Activated T-cell treated with anti-CD3 and anti-CD28 coated beads, Interleukin-2, amount 50 U/mL, for 24 hours (primary cell): ENCODE measurements at regions not wholly inside any gene's neighbourhood (a gene's known extent, or its start where the extent isn't known, plus 50 kb on each side); places are given as distances from the start of the nearest gene placed in this dataset.

ENCODE experiments used
- DNase-seq: peaks from one replicate; pipeline ENCODE4 v3.0.0-alpha.2; 2020
- H3K27ac Mint-ChIP-seq: 2 replicates; pipeline ENCODE4 v1.8.0; 2020; ENCODE audit warnings: mild to moderate bottlenecking, mixed read lengths
- H3K27me3 Mint-ChIP-seq: 2 replicates; pipeline ENCODE4 v1.8.0; 2020; ENCODE audit warnings: mixed read lengths
- H3K36me3 Mint-ChIP-seq: 2 replicates; pipeline ENCODE4 v1.8.0; 2020; ENCODE audit warnings: low read depth, mixed read lengths
- H3K4me1 Mint-ChIP-seq: 2 replicates; pipeline ENCODE4 v1.8.0; 2020; ENCODE audit warnings: low read depth, mixed read lengths
- H3K4me3 Mint-ChIP-seq: 2 replicates; pipeline ENCODE4 v1.8.0; 2020; ENCODE audit warnings: mild to moderate bottlenecking, moderate library complexity, mixed read lengths
- H3K9me3 Mint-ChIP-seq: 2 replicates; pipeline ENCODE4 v1.8.0; 2020; ENCODE audit warnings: mixed read lengths

DNA sequence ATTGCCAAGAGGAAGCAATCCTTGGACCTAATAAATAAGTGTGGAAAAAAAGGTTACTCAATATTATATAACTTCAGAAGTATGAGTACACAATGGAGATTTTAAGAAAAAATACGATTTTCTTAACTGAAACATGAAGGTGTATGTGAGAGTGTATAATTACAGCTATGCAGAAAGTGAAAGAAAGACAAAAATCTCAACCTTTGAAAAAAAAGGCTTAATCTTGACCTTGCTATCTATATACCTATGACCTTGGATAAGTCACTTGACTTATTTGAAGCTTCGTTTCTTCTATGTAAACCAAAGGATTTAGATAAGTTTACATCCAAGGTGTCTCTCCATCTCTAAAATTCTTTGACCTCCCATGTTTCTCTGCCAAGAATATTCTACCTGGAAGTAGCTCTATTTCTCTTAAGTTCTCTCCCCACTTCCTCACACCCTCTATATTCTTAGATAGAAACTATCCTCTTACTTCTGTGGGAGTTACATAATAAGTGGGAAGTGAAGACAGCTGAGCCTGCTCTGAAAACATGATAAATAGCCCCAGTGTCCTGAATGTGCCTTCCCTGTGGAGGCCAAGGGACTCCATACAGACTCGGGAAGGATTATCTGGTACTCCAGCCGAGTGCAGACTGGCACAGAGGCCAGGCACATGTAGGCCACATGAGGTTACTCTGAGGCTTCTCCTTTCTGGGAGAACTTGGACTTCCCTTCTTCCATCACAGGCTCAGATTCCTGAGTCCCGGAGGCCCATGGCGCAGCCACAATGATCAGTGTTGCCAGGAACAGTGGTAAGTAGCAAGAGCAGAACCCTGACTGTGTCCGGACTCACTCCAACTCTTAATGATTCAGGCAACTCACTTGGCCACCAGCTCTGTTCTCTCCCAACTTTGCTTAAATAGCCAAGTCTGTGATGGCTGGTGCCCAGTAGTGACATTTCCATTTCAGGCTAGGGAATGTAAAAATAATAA, 166.8 kb upstream of the COL8A1 start:
- H3K4me3 Mint-ChIP-seq: no peak overlapping the region
- no peaks in the 10 kb centered on the region for H3K36me3 Mint-ChIP-seq

DNA sequence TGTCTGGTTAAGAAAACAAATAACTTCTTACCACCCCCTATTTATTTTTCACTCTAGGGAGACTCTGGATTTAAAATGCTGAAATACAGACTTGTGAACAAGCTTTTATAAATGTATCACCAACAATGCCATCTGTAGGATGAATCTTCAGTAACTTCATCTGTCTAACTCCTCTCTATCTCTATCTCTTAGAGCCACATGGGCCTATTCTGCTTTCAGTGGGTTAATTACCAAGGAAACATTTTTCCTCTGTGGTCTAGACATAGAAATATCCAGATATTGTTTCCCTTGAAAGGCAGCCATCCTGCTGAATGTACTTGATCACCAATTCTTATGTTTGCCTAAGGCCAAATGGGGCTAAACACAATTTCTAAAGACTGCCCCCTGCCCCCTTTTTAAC, 167.6 kb upstream of the COL8A1 start:
- Mint-ChIP-seq H3K4me3 (no peak overlapping the region), H3K36me3 (no peaks in the 10 kb centered on the region), H3K9me3 (no peaks in the 10 kb centered on the region), H3K4me1 (no peaks in the 10 kb centered on the region), H3K27me3 (no peaks in the 10 kb centered on the region), H3K27ac (no peak overlapping the region)
- DNase-seq: no peak

More for the DNA sequence above, 166.8 kb upstream of the COL8A1 start:
- H3K27me3 Mint-ChIP-seq: no peaks in the 10 kb centered on the region
- H3K4me1 Mint-ChIP-seq: no peaks in the 10 kb centered on the region
- H3K9me3 Mint-ChIP-seq: no peaks in the 10 kb centered on the region
- no peak for DNase-seq
- H3K27ac Mint-ChIP-seq: no peak overlapping the region

DNA sequence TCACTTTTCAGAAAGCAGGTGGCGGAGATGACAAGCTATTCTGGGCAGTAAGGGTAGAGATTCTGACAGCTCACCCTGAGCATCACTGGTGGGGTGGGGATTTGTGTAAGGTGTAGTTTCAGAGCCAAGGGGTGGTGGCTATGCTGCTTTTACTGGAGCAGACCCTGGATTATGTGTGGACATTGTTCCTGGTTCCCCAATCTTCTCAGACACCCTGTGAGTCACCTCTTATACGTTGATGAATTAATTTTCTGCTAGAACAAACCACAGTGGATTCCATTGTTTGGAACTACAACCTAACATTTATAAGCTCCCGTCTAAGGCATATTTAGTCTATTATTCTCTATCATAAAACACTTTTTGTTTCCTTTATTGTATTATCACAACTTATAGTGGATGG, 169.5 kb upstream of the COL8A1 start:
- no peaks in the 10 kb centered on the region for H3K9me3 Mint-ChIP-seq
- no peaks in the 10 kb centered on the region for H3K36me3 Mint-ChIP-seq
- no peak overlapping the region for H3K27ac Mint-ChIP-seq
- H3K4me3 Mint-ChIP-seq: no peak overlapping the region
- no peak for DNase-seq
- H3K27me3 Mint-ChIP-seq: no peaks in the 10 kb centered on the region
- H3K4me1 Mint-ChIP-seq: no peaks in the 10 kb centered on the region

DNA sequence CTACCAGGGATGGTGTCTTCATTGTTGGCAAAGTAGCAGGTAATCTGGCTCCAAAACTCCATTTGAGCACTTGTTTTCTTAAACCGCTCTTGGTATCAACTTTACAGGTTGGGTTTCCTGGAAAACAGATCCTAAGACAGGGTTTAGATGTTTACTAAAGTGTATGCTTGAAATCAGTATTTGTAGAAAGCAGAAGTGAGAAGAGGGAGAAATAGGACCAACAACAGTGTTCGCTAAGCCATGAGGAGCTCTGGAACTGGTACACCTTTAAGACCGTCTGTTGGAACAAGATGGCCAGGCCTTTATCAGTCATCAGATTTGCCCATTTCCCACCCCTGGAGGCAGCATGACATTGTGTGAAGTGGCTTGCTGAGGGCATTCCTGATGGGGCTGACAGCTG, 171.0 kb upstream of the COL8A1 start:
- Mint-ChIP-seq H3K4me1 (no peaks in the 10 kb centered on the region), H3K27ac (no peak overlapping the region), H3K36me3 (no peaks in the 10 kb centered on the region), H3K9me3 (no peaks in the 10 kb centered on the region), H3K4me3 (no peak overlapping the region), H3K27me3 (no peaks in the 10 kb centered on the region)
- no peak for DNase-seq

DNA sequence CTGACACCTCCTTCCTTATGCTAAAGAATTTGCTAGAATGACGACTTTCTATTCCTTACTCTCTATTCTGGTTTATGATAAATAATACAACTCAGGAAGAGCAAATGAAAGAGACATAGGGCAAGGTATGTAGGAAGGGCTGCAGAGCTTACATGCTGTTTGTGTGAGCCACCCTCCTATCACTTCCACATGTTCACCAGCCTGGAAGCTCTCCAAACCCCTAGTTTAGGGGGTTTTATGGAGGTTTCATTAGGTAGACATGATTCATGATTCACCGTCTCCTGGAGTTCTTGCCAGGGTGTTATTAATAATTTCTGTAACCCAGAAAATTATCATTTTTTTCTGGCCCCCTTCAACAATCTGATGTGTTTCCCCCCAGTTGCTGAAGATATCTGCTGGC, 172.1 kb upstream of the COL8A1 start:
- no peak for DNase-seq
- no peaks in the 10 kb centered on the region for H3K36me3 Mint-ChIP-seq
- H3K9me3 Mint-ChIP-seq: no peaks in the 10 kb centered on the region
- no peaks in the 10 kb centered on the region for H3K4me1 Mint-ChIP-seq
- H3K27ac Mint-ChIP-seq: no peak overlapping the region
- H3K4me3 Mint-ChIP-seq: no peak overlapping the region
- no peaks in the 10 kb centered on the region for H3K27me3 Mint-ChIP-seq

DNA sequence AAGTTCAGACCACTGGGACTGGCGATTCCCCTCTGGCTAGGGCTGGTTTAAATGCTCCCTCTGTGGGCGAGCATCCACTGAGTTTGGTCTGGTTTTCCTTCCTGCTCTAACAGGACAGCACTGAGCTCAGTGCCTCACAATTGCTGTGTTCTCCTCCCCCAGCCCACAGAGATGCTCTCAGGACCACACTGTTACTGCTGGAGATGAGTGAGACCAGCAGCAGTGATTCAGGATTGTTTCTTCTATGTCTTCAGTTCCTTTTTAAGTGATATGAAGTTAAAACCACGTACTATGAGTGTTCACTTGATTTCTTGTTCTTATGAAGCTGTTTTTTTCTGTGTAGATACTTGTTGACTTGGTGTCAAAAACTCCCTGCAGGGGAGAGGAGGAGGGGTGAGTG, 180.4 kb upstream of the COL8A1 start:
- no peak overlapping the region for H3K27ac Mint-ChIP-seq
- no peaks in the 10 kb centered on the region for H3K4me1 Mint-ChIP-seq
- no peak for DNase-seq
- H3K4me3 Mint-ChIP-seq: no peak overlapping the region
- H3K9me3 Mint-ChIP-seq: peaks cover 6% of the 10 kb centered on the region
- H3K36me3 Mint-ChIP-seq: no peaks in the 10 kb centered on the region
- no peaks in the 10 kb centered on the region for H3K27me3 Mint-ChIP-seq

DNA sequence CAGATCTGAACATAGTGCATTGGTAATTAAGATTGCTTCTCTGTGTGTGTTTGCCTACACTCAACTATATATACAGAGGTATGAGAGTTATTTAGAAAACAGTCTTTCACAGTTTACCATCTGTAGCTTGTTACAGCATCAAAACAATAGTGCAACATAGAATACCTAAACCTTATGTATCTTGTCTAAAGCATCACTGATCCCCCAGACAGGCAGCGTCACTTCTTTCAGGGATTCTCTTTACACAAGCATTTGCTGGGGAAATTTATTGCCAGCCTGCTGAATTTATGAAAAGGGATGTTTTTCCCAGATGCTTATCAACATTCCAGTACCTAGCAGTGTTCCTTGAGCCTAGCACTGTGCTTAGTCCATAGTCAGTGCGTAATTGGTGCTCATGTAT, 195.8 kb upstream of the COL8A1 start:
- H3K4me3 Mint-ChIP-seq: no peak overlapping the region
- H3K36me3 Mint-ChIP-seq: no peaks in the 10 kb centered on the region
- DNase-seq: no peak
- no peaks in the 10 kb centered on the region for H3K4me1 Mint-ChIP-seq
- peaks cover 10% of the 10 kb centered on the region for H3K9me3 Mint-ChIP-seq
- H3K27ac Mint-ChIP-seq: no peak overlapping the region
- H3K27me3 Mint-ChIP-seq: no peaks in the 10 kb centered on the region

DNA sequence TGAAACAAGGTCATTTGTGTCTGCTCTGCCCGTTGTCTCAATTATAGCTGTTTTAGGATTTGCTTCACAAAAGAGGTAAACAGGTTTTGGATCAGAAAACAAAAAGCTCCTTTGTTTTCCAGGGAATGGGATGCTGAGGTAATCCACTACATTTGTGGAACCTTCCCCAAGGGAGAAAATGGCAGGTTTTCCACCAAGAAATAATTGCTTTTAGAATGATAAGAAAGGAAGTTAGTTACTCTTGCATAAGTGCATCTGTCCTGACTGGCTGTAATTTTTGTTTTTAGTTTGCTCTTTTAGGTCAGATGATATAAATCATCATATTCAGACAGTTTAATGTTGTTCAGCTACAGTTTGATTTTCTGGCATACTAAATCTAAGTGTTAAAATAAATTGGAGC, 198.5 kb upstream of the COL8A1 start:
- Mint-ChIP-seq H3K9me3 (peaks cover 13% of the 10 kb centered on the region), H3K27me3 (no peaks in the 10 kb centered on the region), H3K4me1 (no peaks in the 10 kb centered on the region), H3K4me3 (no peak overlapping the region), H3K27ac (no peak overlapping the region), H3K36me3 (no peaks in the 10 kb centered on the region)
- DNase-seq: no peak

DNA sequence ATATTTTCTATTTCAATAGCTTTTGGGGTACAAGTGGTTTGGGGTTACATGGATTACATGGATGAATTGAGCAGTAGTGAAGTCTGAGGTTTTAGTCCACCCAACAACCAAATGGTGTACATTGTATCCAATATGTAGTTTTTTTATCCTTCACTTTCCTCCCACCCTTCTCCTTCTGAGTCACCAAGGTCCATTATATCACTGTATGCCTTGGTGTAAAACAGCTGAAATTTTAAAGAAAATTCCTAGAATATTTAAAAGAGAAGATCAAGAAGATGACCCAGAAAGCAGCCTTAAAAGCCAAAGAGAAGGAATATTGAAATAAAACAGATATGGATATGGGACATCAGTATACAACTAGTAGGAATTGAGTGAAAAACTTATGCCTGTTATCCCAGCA, 204.2 kb upstream of the COL8A1 start:
- Mint-ChIP-seq H3K27me3 (no peaks in the 10 kb centered on the region), H3K9me3 (peaks cover 5% of the 10 kb centered on the region), H3K4me1 (no peaks in the 10 kb centered on the region), H3K27ac (no peak overlapping the region), H3K36me3 (no peaks in the 10 kb centered on the region), H3K4me3 (no peak overlapping the region)
- no peak for DNase-seq

DNA sequence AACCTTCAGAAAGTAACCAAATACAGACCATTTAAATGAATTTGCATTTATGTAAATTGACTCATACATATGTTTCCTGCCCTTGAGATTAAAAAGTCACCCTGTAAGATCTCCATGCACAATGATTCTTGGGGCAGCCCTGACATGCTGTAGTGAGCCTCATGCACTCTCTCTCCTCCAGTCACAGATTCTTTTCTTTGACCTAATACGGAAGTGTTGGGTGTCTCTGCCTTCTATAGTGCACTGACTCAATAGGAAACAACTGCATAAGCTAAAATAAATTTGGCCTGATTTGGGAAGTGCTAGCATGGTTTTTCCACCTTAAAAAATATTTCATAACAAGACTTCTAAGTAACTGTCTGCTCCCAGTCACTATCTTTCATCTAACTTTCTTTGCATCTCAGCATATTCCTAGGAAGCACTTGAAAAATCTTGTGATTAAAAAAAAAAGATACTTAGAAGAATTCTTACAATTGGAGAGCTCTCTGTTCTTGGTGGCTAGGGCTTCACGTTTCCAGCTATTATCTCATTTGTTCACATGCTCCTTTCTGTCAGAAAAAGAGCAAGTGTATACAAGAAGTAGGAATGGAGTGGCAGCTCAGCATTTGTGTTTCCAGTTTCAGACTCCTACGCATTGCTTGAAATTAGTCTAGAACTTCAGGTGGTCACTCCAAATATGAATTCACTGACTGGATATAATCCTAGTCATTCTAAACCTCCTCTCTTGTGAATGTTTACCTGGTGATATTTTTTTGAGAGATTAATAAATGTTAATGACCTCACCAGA, 207.9 kb upstream of the COL8A1 start:
- Mint-ChIP-seq H3K4me1 (no peaks in the 10 kb centered on the region), H3K36me3 (no peaks in the 10 kb centered on the region), H3K27me3 (no peaks in the 10 kb centered on the region), H3K4me3 (no peak overlapping the region), H3K9me3 (peaks cover 2% of the 10 kb centered on the region), H3K27ac (no peak overlapping the region)
- no peak for DNase-seq

DNA sequence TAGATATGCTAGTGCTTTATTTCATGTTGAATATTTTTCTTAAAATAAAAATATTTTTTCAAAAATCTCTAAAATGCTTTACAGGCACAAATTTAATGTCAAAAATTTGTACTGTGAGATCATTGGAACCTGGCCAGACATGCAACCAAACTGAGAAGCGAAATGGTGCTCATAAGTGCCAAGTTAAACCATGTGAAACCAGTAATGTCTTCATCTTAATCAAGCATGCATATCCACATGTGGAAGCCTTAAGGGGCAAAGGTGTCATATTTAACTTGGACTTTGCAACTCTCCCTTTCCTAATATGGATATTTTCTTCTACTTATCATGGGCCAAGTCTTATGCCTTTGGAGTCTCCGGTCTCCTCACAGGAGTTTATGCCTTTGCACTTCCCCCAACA, 208.9 kb upstream of the COL8A1 start:
- no peaks in the 10 kb centered on the region for H3K36me3 Mint-ChIP-seq
- H3K4me3 Mint-ChIP-seq: no peak overlapping the region
- no peak for DNase-seq
- H3K9me3 Mint-ChIP-seq: no peaks in the 10 kb centered on the region
- H3K4me1 Mint-ChIP-seq: no peaks in the 10 kb centered on the region
- H3K27ac Mint-ChIP-seq: no peak overlapping the region
- H3K27me3 Mint-ChIP-seq: no peaks in the 10 kb centered on the region

DNA sequence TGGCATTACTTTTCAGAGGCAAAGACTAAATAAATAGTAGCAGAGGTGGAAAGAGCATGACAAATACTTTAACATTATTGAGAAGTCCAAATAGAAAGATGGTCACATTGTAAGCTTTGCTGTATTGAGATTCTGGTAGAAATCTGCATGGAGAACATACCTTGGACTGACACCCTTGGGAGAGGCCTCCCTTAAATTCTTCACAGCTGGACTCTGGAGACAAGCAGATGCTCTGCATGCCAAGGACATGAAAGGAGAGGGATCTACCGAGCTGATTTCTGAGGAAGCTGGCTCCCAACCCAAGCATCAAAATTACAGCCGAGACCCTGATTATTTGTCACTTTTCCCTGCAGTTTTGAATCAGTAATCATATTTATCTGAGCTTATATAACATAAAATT, 212.5 kb upstream of the COL8A1 start:
- Mint-ChIP-seq H3K9me3 (no peaks in the 10 kb centered on the region), H3K27ac (no peak overlapping the region), H3K36me3 (no peaks in the 10 kb centered on the region), H3K4me3 (no peak overlapping the region), H3K27me3 (no peaks in the 10 kb centered on the region), H3K4me1 (no peaks in the 10 kb centered on the region)
- no peak for DNase-seq

DNA sequence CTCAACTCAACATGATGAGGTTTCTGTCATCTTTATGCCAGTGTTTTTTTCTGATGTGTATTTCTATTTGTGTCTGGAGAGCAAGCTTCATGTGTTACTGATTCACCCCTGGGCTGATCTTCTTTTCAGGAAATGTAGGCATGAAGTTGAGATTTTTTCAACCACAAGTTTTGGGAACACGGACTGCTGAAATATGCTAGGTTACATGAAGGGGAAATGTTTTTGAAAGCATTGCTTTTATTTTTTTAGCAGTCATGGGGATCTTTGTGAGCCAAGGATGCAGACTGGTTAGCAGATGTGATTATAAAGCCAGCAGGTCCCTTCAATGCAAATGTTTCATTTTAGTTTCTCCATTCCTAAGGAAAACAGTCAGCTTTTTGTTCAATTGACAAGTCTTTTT, 219.3 kb upstream of the COL8A1 start:
- Mint-ChIP-seq H3K4me1 (no peaks in the 10 kb centered on the region), H3K9me3 (no peaks in the 10 kb centered on the region), H3K27me3 (no peaks in the 10 kb centered on the region), H3K27ac (no peak overlapping the region), H3K4me3 (no peak overlapping the region), H3K36me3 (no peaks in the 10 kb centered on the region)
- DNase-seq: no peak

DNA sequence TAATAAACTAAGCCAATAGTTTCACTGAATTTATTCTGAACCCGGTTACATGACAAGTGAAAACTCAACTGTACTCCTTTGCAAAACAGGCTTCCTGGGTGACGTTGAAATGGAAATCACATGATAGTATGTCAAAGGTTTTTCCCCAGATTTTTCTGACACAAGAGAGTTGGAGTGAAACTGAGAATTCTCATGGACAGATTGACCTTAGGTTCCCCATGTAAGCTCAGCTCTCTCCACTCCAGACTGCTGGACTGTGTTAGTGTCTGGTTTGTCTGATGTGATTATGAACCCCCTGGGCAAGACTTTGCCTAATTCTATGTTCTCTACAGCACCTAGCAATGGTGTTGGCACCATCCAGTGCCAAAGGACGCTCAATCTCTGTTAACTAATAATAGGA, 219.7 kb upstream of the COL8A1 start:
- no peaks in the 10 kb centered on the region for H3K9me3 Mint-ChIP-seq
- DNase-seq: no peak

DNA sequence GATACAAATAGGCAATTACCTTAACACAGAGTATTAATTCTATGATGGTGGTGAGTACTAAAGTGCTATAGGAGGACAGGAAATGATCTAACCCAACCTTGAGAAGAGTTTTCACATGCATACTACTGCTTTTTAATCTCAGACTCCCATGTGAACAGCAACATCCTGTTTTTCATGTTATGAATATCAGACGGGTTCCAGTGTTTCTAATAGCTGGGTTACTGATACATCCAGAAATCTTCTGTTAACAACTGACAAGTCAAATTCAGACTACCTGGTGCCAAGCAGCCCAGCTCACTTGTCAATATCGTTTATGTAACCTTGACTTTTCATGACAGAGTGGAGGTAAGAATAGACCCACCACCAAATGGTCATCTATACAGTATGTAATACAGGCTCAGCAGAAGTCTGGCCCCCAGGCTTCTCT, 220.2 kb upstream of the COL8A1 start:
- Mint-ChIP-seq H3K27ac (no peak overlapping the region), H3K9me3 (no peaks in the 10 kb centered on the region), H3K4me1 (no peaks in the 10 kb centered on the region), H3K27me3 (no peaks in the 10 kb centered on the region), H3K36me3 (no peaks in the 10 kb centered on the region), H3K4me3 (no peak overlapping the region)
- DNase-seq: no peak

More for the DNA sequence above, 219.7 kb upstream of the COL8A1 start:
- H3K4me1 Mint-ChIP-seq: no peaks in the 10 kb centered on the region
- no peaks in the 10 kb centered on the region for H3K27me3 Mint-ChIP-seq
- H3K4me3 Mint-ChIP-seq: no peak overlapping the region
- H3K36me3 Mint-ChIP-seq: no peaks in the 10 kb centered on the region
- no peak overlapping the region for H3K27ac Mint-ChIP-seq
